Activated CD8-positive, alpha-beta memory T cell treated with anti-CD3 and anti-CD28 coated beads for 48 hours (primary cell): ENCODE measurements at regions not wholly inside any gene's neighbourhood (a gene's known extent, or its start where the extent isn't known, plus 50 kb on each side); places are given as distances from the start of the nearest gene placed in this dataset.

Experiments used
- DNase-seq, 3 experiments: peaks; one replicate each; pipeline ENCODE4 v3.0.0-alpha.2; 2020; ENCODE audit warnings: low read depth in 2 of 3, low spot score in 2 of 3

DNA sequence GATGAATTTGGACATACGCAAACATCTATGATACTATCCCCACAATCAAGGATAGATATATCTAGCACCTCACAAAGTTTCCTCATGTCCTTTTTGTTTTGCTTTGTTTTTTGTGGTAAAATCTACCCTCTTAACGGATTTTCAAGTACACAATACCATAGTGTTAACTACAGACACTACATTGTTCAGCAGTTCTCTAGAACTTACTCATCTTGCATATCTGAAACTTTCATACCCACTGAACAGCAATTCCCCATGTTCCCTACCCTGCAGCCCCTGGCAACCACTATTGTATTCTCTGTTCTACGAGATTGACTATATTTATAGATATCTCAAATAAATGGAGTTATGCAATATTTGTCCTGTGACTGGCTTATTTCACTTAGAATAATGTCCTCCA, 58.1 kb upstream of the TJP1 start:
- no peak for DNase-seq

DNA sequence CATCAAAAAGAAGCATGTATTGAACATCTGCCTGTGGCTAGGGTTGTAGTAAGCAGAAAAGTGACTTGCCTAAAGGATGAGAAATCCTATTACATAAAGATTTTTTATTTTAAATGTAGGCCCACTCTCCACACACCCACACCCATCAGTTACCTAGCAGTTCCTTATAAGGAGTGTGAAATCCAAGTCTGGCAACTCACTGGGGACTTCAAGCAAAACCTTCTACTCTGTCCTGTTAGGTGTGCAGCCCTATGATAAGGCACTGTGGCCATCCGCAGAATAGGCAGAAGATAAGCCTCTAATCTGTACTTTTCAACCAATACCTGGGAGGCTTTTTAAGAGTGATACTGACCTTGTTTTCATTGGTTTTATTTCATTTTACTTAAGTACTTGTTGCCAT, 52.7 kb upstream of the TJP1 start:
- no peak for DNase-seq

DNA sequence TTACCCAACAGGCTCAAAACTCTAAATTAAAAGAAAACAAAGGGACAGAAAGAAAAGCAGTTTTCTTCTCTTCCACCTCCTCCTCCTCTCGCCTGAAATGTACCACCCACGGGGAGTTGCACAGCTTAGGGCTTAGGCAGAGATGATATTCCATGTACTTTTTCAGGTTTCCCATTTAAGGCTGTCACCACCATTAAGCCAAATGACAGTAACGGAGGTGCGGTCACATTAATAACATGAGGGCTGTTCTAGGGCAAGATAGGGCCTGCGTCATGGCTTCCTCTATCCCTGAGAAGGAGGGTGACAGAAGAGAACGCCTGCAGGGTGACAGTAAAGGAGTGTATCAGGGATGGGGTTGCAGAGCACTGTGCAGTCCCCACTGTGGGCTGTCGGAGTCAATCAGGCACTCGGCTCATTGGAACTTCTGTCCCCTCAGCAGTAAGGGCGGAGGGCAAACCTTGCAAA, 51.7 kb upstream of the TJP1 start:
- no peak for DNase-seq

DNA sequence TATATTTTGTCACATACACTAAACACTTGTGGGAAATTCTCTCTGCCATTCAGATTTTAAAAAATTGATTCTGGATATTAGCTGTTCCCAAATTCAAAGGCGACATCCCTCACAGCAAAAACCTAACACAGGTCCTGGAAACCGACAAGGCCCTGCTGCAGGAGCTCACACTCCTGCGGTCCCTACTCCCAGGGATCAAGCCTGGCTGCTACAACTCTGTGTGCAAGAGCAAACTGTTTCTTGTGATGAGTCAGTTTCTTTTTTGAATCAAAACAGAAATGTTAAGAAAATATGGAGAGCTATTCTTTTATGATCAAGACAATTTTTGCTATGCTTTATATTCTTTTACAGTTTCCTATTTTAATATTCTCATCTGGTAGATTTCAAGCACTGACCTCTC, 51.0 kb upstream of the TJP1 start:
- no peak for DNase-seq

DNA sequence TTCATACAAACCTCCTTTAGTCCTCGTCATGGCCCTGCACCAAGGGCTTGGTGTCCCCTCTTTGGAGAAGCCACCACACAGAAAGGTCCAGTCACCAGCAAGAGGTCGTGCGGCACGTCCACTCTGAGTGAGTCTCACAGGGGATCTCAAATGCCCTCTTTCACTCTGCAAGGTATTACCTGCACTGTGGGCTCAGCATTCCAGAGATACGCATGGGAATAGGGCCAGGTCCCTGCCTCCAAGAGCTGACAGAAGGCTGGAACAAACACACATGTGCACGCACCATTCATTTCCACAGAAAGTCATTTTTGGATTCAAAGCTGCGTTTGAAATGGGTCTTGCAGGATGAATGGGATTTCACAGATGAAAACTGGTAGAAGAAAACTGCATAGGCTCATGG, 50.4 kb upstream of the TJP1 start:
- DNase-seq, result no peak
